Astrocyte (in vitro differentiated cells and primary cell): ENCODE measurements at regions not wholly inside any gene's neighbourhood (a gene's known extent, or its start where the extent isn't known, plus 50 kb on each side); places are given as distances from the start of the nearest gene placed in this dataset.

ENCODE experiments used
- DNase-seq: peaks from one replicate; pipeline ENCODE4 v3.0.0-alpha.2; 2010; ENCODE audit warnings: low read depth
- FAIRE-seq: peaks from 2 replicates; lab custom pipeline; 2011; peaks lifted over from hg19 to GRCh38; lab: Jason Lieb, UNC
- H2AFZ ChIP-seq: 2 replicates; pipeline ENCODE4 v1.6.0; 2012; ENCODE audit warnings: low read depth, low read length, inconsistent platforms
- H3K27ac ChIP-seq: 2 replicates; pipeline ENCODE4 v1.5.1; 2011; ENCODE audit warnings: low read depth, low read length, inconsistent platforms
- H3K27me3 ChIP-seq: 2 replicates; pipeline ENCODE4 v1.6.0; 2011; ENCODE audit warnings: low read length, inconsistent platforms; ENCODE audit not compliant: insufficient read depth
- H3K36me3 ChIP-seq: 2 replicates; pipeline ENCODE4 v1.5.1; 2011; ENCODE audit warnings: low read length, inconsistent platforms; ENCODE audit not compliant: insufficient read depth
- H3K4me1 ChIP-seq: 2 replicates; pipeline ENCODE4 v1.5.1; 2011; ENCODE audit warnings: low read length, inconsistent platforms; ENCODE audit not compliant: insufficient read depth
- H3K4me2 ChIP-seq: 2 replicates; pipeline ENCODE4 v1.6.0; 2012; ENCODE audit warnings: low read length, inconsistent platforms
- H3K4me3 ChIP-seq: 2 replicates; pipeline ENCODE4 v1.5.1; 2011; ENCODE audit warnings: low read depth, mild to moderate bottlenecking, low read length, inconsistent platforms; ENCODE audit not compliant: insufficient read depth
- H3K79me2 ChIP-seq: 2 replicates; pipeline ENCODE4 v1.6.0; 2012; ENCODE audit warnings: mild to moderate bottlenecking, low read length, inconsistent platforms; ENCODE audit not compliant: insufficient read depth
- H3K9ac ChIP-seq: 2 replicates; pipeline ENCODE4 v1.6.0; 2012; ENCODE audit warnings: mild to moderate bottlenecking, low read length, inconsistent platforms
- H3K9me3 ChIP-seq: 2 replicates; pipeline ENCODE4 v1.5.1; 2012; ENCODE audit warnings: low read depth, mild to moderate bottlenecking, low read length, inconsistent platforms; ENCODE audit not compliant: insufficient read depth
- H4K20me1 ChIP-seq: 2 replicates; pipeline ENCODE4 v1.6.0; 2012; ENCODE audit warnings: low read length, inconsistent platforms; ENCODE audit not compliant: insufficient read depth
- H3K27ac Mint-ChIP-seq: one replicate; pipeline ENCODE4 v1.8.0; 2021; ENCODE audit warnings: mild to moderate bottlenecking, mixed read lengths; ENCODE audit not compliant: unreplicated experiment
- H3K27me3 Mint-ChIP-seq: one replicate; pipeline ENCODE4 v1.8.0; 2021; ENCODE audit warnings: low read depth, mixed read lengths; ENCODE audit not compliant: unreplicated experiment
- H3K36me3 Mint-ChIP-seq: one replicate; pipeline ENCODE4 v1.8.0; 2021; ENCODE audit warnings: low read depth, mixed read lengths; ENCODE audit not compliant: unreplicated experiment
- H3K4me1 Mint-ChIP-seq: one replicate; pipeline ENCODE4 v1.8.0; 2021; ENCODE audit warnings: low read depth, mixed read lengths; ENCODE audit not compliant: unreplicated experiment
- H3K4me3 Mint-ChIP-seq: one replicate; pipeline ENCODE4 v1.8.0; 2021; ENCODE audit warnings: mild to moderate bottlenecking, moderate library complexity, mixed read lengths; ENCODE audit not compliant: unreplicated experiment
- H3K9me3 Mint-ChIP-seq: one replicate; pipeline ENCODE4 v1.8.0; 2021; ENCODE audit warnings: mild to moderate bottlenecking, mixed read lengths; ENCODE audit not compliant: unreplicated experiment
- EZH2 ChIP-seq: IDR thresholded peaks from 2 replicates; pipeline ENCODE4 v1.6.1; 2012; ENCODE audit warnings: mild to moderate bottlenecking, low read length, inconsistent platforms; ENCODE audit not compliant: insufficient read depth
- TF ChIP-seq, protein P1 (sequence below): IDR thresholded peaks from 2 replicates; pipeline ENCODE4 v1.5.1; 2011; ENCODE audit warnings: low read depth, mild to moderate bottlenecking, inconsistent platforms, low read length, moderate library complexity; ENCODE audit not compliant: insufficient read depth

- Histone ChIP-seq H3K9ac (no peak overlapping the region), H2AFZ (no peak overlapping the region), H3K79me2 (no peaks in the 10 kb centered on the region), H3K27ac (no peak overlapping the region), H4K20me1 (no peaks in the 10 kb centered on the region), H3K9me3 (no peaks in the 10 kb centered on the region), H3K36me3 (no peaks in the 10 kb centered on the region), H3K4me3 (no peak overlapping the region), H3K4me2 (no peak overlapping the region), H3K27me3 (no peaks in the 10 kb centered on the region), H3K4me1 (no peaks in the 10 kb centered on the region)
- H3K4me3 Mint-ChIP-seq, result no peak overlapping the region
- H3K36me3 Mint-ChIP-seq, result no peaks in the 10 kb centered on the region
- TF ChIP-seq EZH2, result no peak
- TF ChIP-seq, protein P1, sequence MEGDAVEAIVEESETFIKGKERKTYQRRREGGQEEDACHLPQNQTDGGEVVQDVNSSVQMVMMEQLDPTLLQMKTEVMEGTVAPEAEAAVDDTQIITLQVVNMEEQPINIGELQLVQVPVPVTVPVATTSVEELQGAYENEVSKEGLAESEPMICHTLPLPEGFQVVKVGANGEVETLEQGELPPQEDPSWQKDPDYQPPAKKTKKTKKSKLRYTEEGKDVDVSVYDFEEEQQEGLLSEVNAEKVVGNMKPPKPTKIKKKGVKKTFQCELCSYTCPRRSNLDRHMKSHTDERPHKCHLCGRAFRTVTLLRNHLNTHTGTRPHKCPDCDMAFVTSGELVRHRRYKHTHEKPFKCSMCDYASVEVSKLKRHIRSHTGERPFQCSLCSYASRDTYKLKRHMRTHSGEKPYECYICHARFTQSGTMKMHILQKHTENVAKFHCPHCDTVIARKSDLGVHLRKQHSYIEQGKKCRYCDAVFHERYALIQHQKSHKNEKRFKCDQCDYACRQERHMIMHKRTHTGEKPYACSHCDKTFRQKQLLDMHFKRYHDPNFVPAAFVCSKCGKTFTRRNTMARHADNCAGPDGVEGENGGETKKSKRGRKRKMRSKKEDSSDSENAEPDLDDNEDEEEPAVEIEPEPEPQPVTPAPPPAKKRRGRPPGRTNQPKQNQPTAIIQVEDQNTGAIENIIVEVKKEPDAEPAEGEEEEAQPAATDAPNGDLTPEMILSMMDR, result no peak
- FAIRE-seq, result no peak
- H3K4me1 Mint-ChIP-seq, result peaks cover 4% of the 10 kb centered on the region
- H3K9me3 Mint-ChIP-seq, result no peaks in the 10 kb centered on the region
- H3K27me3 Mint-ChIP-seq, result peaks cover 2% of the 10 kb centered on the region
- no peak overlapping the region for H3K27ac Mint-ChIP-seq
- DNase-seq, result no peak
These were observed 388.6 kb upstream of the PITX2 start for GRCh38 chr4:111011458-111011857.

GRCh38 chr4:111013846-111014245, 391.0 kb upstream of the PITX2 start:
- FAIRE-seq (no peak), DNase-seq (no peak)
- no peak overlapping the region for H3K4me2 ChIP-seq
- H3K36me3 Mint-ChIP-seq, result no peaks in the 10 kb centered on the region
- no peak overlapping the region for H2AFZ ChIP-seq
- TF ChIP-seq, protein P1, result no peak
- no peak for TF ChIP-seq EZH2
- no peak overlapping the region for H3K27ac ChIP-seq
- no peak overlapping the region for H3K4me3 Mint-ChIP-seq
- peaks cover 6% of the 10 kb centered on the region for H3K4me1 Mint-ChIP-seq
- no peak overlapping the region for H3K4me3 ChIP-seq
- H3K27me3 ChIP-seq, result no peaks in the 10 kb centered on the region
- no peaks in the 10 kb centered on the region for H3K79me2 ChIP-seq
- H4K20me1 ChIP-seq, result no peaks in the 10 kb centered on the region
- H3K27ac Mint-ChIP-seq, result no peak overlapping the region
- peaks cover 2% of the 10 kb centered on the region for H3K27me3 Mint-ChIP-seq
- H3K9ac ChIP-seq, result no peak overlapping the region
- no peaks in the 10 kb centered on the region for H3K36me3 ChIP-seq
- H3K4me1 ChIP-seq, result no peaks in the 10 kb centered on the region
- no peaks in the 10 kb centered on the region for H3K9me3 ChIP-seq
- no peaks in the 10 kb centered on the region for H3K9me3 Mint-ChIP-seq

GRCh38 chr4:111014537-111014936, 391.7 kb upstream of the PITX2 start:
- no peaks in the 10 kb centered on the region for H3K36me3 Mint-ChIP-seq
- Histone ChIP-seq H3K4me3 (no peak overlapping the region), H3K9ac (no peak overlapping the region), H3K27me3 (no peaks in the 10 kb centered on the region), H3K27ac (no peak overlapping the region), H2AFZ (no peak overlapping the region), H4K20me1 (no peaks in the 10 kb centered on the region), H3K4me2 (no peak overlapping the region), H3K9me3 (no peaks in the 10 kb centered on the region), H3K79me2 (no peaks in the 10 kb centered on the region), H3K36me3 (no peaks in the 10 kb centered on the region), H3K4me1 (no peaks in the 10 kb centered on the region)
- H3K4me1 Mint-ChIP-seq, result peaks cover 6% of the 10 kb centered on the region
- no peak for FAIRE-seq
- no peak overlapping the region for H3K4me3 Mint-ChIP-seq
- no peak for DNase-seq
- no peak overlapping the region for H3K27ac Mint-ChIP-seq
- no peak for TF ChIP-seq EZH2
- TF ChIP-seq, protein P1, result no peak
- H3K9me3 Mint-ChIP-seq, result no peaks in the 10 kb centered on the region
- peaks cover 2% of the 10 kb centered on the region for H3K27me3 Mint-ChIP-seq
